HAP-1 (cell line): ENCODE measurements at regions not wholly inside any gene's neighbourhood (a gene's known extent, or its start where the extent isn't known, plus 50 kb on each side); places are given as distances from the start of the nearest gene placed in this dataset.
"Not testable (repeated sequence)": the region's sequence is repeated elsewhere in the genome, so short reads cannot be mapped to it uniquely, and the experiment has no call there.

Source experiments
- DNase-seq, 2 experiments: peaks; one replicate each; pipeline ENCODE4 v3.0.0-alpha.2; 2016 to 2020; ENCODE audit warnings: low spot score in 2 of 2
- H3K27me3 ChIP-seq: fragments of 250-450 bp; sonication (Bioruptor Pico); 2 replicates; pipeline ENCODE4 v1.5.1; 2020; ENCODE audit warnings: low read depth, mild to moderate bottlenecking, moderate library complexity
- H3K36me3 ChIP-seq: fragments of 250-450 bp; sonication (Bioruptor Pico); replicated peaks from 2 replicates; pipeline ENCODE4 v1.5.1; 2020; ENCODE audit warnings: mild to moderate bottlenecking
- H3K4me1 ChIP-seq: fragments of 250-450 bp; sonication (Bioruptor Pico); 2 replicates; pipeline ENCODE4 v1.5.1; 2020; ENCODE audit warnings: mild to moderate bottlenecking
- H3K4me3 ChIP-seq: fragments of 250-450 bp; sonication (Bioruptor Pico); 2 replicates; pipeline ENCODE4 v1.5.1; 2020; ENCODE audit warnings: mild to moderate bottlenecking, moderate library complexity
- H3K9me3 ChIP-seq: fragments of 250-450 bp; sonication (Bioruptor Pico); 2 replicates; pipeline ENCODE4 v1.5.1; 2020; ENCODE audit warnings: mild to moderate bottlenecking, moderate library complexity
- in situ Hi-C: fragments of 300-500 bp; cut with MboI; formaldehyde crosslinking; loops from 3 replicates; pipeline ENCODE4 v1.14.3; 2020; ENCODE audit warnings: low sequenced_read_pairs, inconsistent platforms, mixed read lengths

DNA sequence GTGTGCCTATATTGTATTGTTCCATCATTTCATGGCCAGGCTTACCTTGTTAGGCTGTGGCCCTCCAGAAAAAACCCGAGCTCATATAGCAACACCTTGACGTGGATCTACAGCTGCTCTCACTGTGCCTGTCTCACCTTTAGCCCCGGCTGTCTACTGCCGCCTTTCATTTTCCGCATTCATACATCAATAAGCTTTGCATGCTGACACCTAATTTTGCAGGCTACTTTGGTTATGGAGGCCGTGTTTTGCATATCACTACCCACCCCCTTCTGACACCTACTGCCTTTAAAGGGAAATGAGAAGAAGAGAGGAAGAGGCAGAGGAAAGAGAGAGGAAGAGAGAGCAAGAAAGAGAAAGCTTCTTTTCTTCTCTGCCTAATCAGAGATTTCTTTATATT lies 702.9 kb downstream of the BCL11A start:
- no peaks in the 10 kb centered on the region for H3K27me3 ChIP-seq
- H3K4me1 ChIP-seq = no peaks in the 10 kb centered on the region
- H3K36me3 ChIP-seq = no peaks in the 10 kb centered on the region
- in situ Hi-C loops = no loop called here
- H3K9me3 ChIP-seq = no peaks in the 10 kb centered on the region
- DNase-seq = no peak
- no peak overlapping the region for H3K4me3 ChIP-seq

DNA sequence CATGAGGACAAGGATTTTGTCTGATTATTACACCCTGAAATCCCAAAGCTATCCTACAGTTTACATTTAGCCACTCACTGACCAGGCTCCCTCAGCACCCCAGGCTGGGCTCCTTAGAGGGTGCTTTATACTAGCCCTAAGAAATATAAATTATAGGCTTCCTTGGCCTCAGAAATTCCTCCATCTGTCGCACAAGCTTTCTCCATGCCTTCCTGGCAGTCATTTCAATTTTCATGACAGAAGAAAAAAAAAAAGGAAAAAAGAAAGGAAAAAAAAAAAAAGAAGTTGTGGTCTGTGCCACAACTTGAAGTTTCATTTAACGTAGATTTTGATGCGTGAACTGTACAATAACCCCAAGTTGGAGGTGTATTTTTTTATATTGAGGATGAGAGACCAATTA lies 719.5 kb downstream of the BCL11A start:
- Histone ChIP-seq H3K36me3 (no peaks in the 10 kb centered on the region), H3K27me3 (no peaks in the 10 kb centered on the region), H3K4me3 (no peak overlapping the region), H3K9me3 (no peaks in the 10 kb centered on the region), H3K4me1 (no peaks in the 10 kb centered on the region)
- in situ Hi-C loops = no loop called here
- no peak for DNase-seq

DNA sequence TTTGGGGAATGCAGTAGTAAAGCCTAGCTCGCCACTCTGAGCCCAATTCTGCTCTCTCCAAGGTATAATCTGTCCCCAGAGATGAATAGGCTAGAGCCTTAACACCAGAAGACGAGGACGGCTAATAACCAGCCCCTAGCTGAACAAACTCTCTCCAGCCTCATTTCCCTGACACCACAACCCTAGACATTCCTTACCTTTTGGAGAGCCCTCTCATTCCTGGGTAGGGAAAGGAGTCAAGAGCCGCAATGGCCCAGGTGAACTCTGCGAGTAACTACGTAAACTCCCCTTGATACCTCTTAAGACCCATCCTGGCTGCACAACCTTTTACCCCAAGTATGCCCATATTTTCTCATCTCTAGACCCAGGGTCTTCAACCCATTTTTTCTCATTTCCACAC lies 722.9 kb downstream of the BCL11A start:
- Histone ChIP-seq H3K4me1 (no peaks in the 10 kb centered on the region), H3K27me3 (no peaks in the 10 kb centered on the region), H3K9me3 (no peaks in the 10 kb centered on the region), H3K36me3 (no peaks in the 10 kb centered on the region), H3K4me3 (no peak overlapping the region)
- DNase-seq = no peak
- in situ Hi-C loops = no loop called here

DNA sequence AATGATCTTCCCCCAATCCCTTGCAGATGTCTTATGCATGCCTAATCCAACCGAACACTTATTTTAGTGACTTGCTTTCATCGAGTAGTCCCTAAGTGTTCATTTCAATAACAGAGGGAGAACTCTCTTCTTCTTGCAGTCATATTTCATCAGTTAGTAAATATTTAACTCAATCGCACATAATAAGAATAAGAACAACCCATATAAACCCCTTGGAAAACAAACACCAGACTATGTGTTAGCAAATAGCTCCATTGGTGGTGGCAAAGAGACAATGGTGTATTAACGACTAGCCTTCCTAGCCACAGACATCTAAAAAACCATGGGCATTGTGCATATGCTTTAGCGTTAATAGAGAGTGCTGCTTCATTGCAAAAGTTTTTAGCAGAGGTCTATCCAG lies 725.8 kb downstream of the BCL11A start:
- no peaks in the 10 kb centered on the region for H3K4me1 ChIP-seq
- H3K4me3 ChIP-seq = no peak overlapping the region
- no peaks in the 10 kb centered on the region for H3K36me3 ChIP-seq
- DNase-seq = no peak
- no peaks in the 10 kb centered on the region for H3K27me3 ChIP-seq
- in situ Hi-C loops = no loop called here
- H3K9me3 ChIP-seq = no peaks in the 10 kb centered on the region

DNA sequence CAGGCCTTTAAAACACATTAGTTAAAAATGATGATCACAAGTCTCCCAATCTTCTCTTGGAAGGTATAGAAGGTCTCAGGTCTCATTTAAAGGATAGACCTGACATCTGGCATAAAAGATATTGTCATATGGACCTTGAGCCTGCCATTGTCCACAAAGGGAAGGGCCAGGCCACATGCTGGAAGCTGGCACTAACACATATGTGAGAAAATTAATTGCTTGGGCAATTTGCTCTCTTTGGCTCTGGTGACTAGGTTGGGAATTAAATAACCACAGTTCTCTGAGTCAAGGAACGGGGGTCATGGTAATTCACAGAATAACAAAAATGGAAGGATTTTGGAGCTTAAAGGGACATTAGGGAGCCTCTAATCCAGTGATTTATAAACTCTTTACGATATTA lies 727.3 kb downstream of the BCL11A start:
- in situ Hi-C loops = no loop called here
- Histone ChIP-seq H3K4me3 (no peak overlapping the region), H3K36me3 (no peaks in the 10 kb centered on the region), H3K9me3 (no peaks in the 10 kb centered on the region), H3K4me1 (no peaks in the 10 kb centered on the region), H3K27me3 (no peaks in the 10 kb centered on the region)
- DNase-seq = no peak

DNA sequence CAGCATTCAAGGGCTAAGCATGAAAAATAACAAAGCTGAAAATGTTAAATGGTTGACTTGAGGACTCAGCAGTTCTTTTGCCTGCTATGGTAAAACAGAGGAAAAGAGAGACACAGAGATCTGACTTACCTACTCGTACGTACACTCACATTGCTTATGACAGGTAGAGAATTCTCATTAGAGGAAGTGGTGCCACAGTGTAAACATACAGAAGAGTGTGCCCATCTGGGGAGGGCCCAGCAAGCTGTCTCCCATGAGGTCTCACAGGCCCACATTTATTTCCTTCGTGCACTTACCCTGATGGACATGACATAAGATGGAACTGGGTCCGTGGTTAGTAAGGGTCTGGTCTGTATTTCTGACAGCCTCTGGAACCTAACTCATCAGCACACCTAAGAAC lies 729.1 kb downstream of the BCL11A start:
- DNase-seq = no peak
- in situ Hi-C loops = no loop called here
- H3K36me3 ChIP-seq = no peaks in the 10 kb centered on the region
- no peak overlapping the region for H3K4me3 ChIP-seq
- no peaks in the 10 kb centered on the region for H3K4me1 ChIP-seq
- H3K27me3 ChIP-seq = no peaks in the 10 kb centered on the region
- no peaks in the 10 kb centered on the region for H3K9me3 ChIP-seq

DNA sequence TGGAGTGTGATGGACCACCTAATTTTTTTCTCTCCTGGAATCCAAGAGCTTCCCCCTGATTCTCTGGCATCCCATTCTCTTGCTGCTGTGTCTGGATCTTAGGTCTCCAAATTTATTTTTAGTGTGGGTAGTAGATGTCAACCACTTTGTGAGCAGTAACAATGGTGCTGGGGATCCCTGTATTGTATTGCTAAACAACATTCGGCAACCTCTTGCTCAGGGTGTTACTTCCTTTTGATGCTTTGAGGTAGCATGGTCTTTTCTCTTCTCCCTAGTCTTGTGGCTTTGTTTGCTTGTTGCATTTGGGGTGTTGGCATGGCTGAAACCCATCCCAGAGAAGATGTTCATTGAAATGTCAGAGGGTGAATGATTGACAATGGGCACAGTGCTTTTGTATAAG lies 737.4 kb downstream of the BCL11A start:
- in situ Hi-C loops = no loop called here
- no peak for DNase-seq
- no peaks in the 10 kb centered on the region for H3K36me3 ChIP-seq
- no peaks in the 10 kb centered on the region for H3K9me3 ChIP-seq
- H3K4me1 ChIP-seq = no peaks in the 10 kb centered on the region
- no peak overlapping the region for H3K4me3 ChIP-seq
- no peaks in the 10 kb centered on the region for H3K27me3 ChIP-seq

DNA sequence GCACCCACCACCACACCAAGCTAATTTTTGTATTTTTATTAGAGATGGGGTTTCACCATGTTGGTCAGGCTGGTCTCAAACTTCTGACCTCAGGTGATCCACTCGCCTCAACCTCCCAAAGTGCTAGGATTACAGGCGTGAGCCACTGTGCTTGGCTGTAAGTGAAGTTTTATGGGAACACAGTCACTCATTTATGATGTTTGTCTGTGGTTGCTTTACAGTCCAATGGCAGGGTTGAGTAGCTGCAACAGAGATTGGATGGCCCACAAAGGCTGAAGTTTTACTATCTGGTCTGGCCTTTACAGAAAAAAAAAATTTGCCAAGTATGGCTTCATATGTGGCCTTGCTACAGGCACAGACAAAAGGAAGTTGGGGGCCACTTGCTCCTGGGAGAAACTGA lies 743.2 kb downstream of the BCL11A start:
- H3K27me3 ChIP-seq, H3K9me3 ChIP-seq, H3K4me1 ChIP-seq, H3K4me3 ChIP-seq, H3K36me3 ChIP-seq, in situ Hi-C loops, DNase-seq: not testable (repeated sequence)

DNA sequence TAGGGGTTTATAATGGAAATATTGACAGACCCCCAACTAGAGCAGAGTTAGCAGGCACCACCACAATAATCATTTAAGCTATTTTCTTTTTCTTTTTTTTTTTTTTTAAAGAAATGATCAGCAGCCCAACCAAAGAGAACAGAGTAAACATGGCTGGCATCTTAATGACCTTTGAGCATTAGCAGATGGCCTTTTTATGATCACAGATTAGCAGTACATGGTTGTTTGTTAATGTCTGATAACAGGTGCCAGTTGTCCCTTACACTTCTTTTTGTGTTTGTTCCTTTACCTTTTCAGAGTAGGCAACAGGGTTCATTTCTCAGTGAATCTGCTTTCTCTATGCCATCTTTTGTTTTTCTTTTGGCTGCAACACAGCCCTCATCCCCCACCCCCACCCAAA lies 747.0 kb downstream of the BCL11A start:
- DNase-seq = no peak
- no peaks in the 10 kb centered on the region for H3K27me3 ChIP-seq
- H3K9me3 ChIP-seq = no peaks in the 10 kb centered on the region
- in situ Hi-C loops = no loop called here
- H3K4me1 ChIP-seq = no peaks in the 10 kb centered on the region
- no peaks in the 10 kb centered on the region for H3K36me3 ChIP-seq
- H3K4me3 ChIP-seq = no peak overlapping the region

DNA sequence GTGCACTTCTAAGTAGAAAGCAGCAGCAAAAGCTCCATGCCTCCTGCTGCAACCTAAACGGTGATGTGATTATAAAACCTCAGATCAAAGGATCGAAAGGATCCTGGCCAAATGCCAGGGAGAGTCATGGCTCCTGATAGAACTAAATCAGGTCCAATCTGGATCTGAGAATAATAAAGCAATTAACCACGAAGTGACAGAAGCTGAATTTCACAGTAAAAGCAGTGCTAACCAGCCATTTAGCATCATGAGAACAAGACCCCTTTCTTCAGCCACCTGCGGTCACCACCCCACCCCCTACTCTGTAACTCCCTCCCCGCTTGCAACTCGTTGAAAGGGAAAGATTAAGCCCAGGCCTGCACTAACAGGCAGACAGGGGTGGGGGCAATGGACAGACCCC lies 748.7 kb downstream of the BCL11A start:
- no peaks in the 10 kb centered on the region for H3K4me1 ChIP-seq
- H3K27me3 ChIP-seq = no peaks in the 10 kb centered on the region
- in situ Hi-C loops = no loop called here
- no peaks in the 10 kb centered on the region for H3K36me3 ChIP-seq
- H3K9me3 ChIP-seq = no peaks in the 10 kb centered on the region
- H3K4me3 ChIP-seq = no peak overlapping the region
- DNase-seq = no peak

DNA sequence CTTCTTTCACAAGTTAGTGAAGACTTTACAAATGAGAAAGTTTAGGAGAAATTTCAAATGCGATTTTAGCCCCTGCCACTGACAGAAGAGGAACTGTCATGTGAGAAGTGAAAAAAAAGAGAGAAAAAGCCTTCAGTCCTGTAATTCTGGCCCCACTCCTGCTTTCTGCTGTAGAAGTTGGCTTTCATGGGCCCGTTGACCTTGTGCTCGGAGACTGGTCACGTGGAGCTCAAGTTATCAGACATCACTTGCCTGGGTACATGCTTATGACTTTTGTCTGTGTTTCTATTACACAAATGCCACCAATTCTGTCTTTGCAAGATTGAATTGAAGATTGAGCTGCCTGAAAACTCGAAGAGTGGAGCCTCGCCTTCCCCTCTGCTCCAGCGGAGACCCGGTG lies 749.9 kb downstream of the BCL11A start:
- in situ Hi-C loops = no loop called here
- Histone ChIP-seq H3K36me3 (no peaks in the 10 kb centered on the region), H3K9me3 (no peaks in the 10 kb centered on the region), H3K27me3 (no peaks in the 10 kb centered on the region), H3K4me1 (peaks cover 9% of the 10 kb centered on the region), H3K4me3 (no peak overlapping the region)
- no peak for DNase-seq

DNA sequence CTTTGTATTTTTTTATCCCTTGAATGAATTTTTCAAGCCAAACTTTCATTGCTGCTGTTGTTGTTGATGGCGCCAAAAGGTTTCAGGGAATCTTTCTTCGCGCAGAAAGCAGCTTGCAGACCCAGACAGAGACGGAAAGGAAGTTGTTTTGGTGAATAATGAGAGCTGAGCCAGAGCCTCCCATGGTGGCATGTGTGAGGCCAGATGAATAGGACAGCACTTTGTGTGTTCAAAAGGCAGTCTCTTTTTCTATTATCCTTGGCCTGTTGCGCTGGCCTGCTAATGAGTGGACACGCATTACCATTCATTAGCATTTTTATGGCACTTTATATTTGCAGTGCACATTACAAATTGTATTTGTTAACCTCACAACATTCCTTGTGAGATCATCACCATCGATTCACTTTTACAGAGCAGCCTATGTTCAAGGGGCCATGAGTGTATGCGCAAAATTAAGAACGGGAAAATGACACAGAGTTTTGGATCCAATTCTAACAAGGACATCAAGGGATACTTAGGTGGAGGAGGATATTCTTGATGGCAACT lies 754.7 kb downstream of the BCL11A start:
- in situ Hi-C loops = no loop called here
- DNase-seq = peak; percentile 36 to 46
- Histone ChIP-seq H3K4me1 (peaks cover 14% of the 10 kb centered on the region), H3K36me3 (no peaks in the 10 kb centered on the region), H3K27me3 (no peaks in the 10 kb centered on the region), H3K9me3 (no peaks in the 10 kb centered on the region), H3K4me3 (no peak overlapping the region)

DNA sequence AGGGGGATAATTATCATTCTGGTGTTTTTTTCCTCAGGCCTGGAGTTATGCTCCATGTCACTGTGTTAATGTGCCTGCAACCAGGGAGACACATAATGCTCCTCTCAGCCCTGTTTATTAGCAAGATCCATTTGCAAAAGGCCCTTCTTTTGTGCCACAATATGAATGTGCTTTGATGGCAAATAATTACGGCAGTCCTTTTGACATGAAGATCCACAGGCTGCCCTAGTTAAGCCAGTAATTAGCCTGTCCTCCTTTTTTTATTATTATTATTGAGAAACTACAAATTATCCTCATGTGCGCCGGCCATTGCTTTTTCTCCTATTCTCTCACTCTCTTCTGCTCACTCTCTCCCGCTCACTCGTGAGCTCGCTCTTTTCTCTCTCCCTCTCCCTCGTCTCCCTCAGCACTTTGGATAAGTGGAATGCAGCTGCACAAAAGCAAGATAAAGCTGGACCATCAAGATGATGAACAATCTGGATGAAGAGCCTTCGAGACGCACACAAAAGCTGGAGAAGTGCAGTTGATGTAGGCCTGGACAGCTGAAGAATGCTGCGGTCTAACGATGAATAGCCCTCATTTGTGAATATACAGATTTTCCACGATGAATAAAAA lies 762.3 kb downstream of the BCL11A start:
- in situ Hi-C loops = no loop called here
- no peak overlapping the region for H3K4me3 ChIP-seq
- DNase-seq = peak; percentile 19 to 32
- no peaks in the 10 kb centered on the region for H3K27me3 ChIP-seq
- H3K9me3 ChIP-seq = no peaks in the 10 kb centered on the region
- H3K36me3 ChIP-seq = no peaks in the 10 kb centered on the region
- H3K4me1 ChIP-seq = peaks cover 10% of the 10 kb centered on the region; the same call in 1 of the 2 replicates

DNA sequence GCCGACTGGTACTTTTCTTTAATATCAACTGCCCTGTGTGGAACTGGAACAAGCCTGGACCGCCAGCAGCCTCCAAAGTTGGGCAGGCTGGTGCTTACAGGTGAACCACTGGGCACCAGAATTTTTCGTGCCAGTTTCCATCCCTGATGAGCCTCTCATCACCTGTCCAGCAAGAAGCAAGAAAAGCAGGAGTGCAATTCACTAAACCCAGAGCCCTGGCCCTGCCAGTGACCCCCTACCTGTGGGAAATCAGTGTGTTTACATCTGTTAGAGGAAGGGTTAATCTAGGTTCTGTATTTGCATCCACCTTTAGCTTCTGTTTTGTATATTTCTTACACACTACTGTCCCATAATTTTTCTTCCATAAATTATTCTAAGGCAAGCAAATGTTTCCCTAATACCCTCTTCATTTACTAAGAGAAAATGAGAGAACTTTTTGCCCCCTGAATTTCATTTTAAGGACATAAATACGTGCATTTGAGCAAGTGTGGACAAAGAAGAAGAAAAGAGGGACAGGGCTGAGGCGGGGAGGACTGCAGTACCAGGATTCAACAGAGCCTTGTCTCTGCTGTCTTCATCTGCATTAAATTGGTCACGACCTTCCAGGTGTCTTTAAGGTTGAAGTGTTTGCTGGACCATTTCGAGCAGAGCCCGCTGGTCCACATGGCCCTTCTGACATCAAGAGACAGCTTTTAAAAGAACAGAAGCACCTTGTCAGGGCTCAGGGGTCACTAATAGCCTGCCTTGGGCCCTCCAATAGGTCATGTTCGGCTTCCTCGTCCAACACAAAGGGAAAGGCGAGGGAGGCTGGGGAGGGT lies 763.1 kb downstream of the BCL11A start:
- Histone ChIP-seq H3K4me3 (no peak overlapping the region), H3K4me1 (peaks cover 10% of the 10 kb centered on the region; the same call in 1 of the 2 replicates), H3K27me3 (no peaks in the 10 kb centered on the region), H3K9me3 (no peaks in the 10 kb centered on the region), H3K36me3 (no peaks in the 10 kb centered on the region)
- DNase-seq = peak in 1 of 2 experiments; percentile 29
- in situ Hi-C loops = no loop called here
